ENCODE measurements at regions not wholly inside any gene's neighbourhood (a gene's known extent, or its start where the extent isn't known, plus 50 kb on each side); places are given as distances from the start of the nearest gene placed in this dataset.

- H3K27ac ChIP-seq = no peak overlapping the region
- TF ChIP-seq CTCF (IDR thresholded peaks at IDR 0.05) (no peak), ZFX (IDR thresholded peaks at IDR 0.05; ENCODE audit: borderline replicate concordance) (no peak)
These were observed 427.4 kb downstream of the UTRN start for GRCh38 chr6:144712541-144712940.

DNA sequence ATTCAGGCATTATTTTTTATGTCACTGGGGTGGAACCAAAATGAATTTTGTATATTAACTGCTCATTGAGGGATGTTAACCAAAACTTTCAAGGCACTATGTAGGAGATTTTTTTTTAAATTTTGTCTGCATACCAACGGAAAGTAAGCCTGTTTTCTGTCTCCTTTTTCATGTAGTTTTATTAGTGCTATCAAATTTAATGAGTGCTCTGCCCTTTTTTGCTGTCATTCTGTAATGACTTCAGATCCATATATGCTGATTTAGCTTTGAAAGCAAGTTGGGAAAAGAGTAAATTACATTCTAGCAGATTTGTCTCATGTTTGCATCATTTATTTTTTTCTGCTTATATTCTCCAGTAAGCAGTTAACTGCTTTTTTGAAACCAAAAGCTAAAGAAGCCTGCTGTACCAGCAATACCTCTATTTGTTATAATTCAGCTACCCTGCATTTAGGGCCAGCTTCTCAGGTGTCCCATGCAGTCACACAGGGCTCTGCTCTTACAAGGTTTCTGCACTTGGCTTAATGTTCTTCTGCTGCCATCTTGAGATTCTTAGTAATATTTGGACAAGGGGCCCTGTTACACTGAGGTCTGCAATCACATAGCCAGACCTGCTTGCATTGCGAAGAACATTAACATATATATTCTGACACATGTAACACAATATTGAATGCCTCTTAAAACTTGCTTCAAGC, 429.0 kb downstream of the UTRN start:
- TF ChIP-seq CTCF (IDR thresholded peaks at IDR 0.05) (no peak), ZFX (IDR thresholded peaks at IDR 0.05; ENCODE audit: borderline replicate concordance) (no peak)
- no peak overlapping the region for H3K27ac ChIP-seq

DNA sequence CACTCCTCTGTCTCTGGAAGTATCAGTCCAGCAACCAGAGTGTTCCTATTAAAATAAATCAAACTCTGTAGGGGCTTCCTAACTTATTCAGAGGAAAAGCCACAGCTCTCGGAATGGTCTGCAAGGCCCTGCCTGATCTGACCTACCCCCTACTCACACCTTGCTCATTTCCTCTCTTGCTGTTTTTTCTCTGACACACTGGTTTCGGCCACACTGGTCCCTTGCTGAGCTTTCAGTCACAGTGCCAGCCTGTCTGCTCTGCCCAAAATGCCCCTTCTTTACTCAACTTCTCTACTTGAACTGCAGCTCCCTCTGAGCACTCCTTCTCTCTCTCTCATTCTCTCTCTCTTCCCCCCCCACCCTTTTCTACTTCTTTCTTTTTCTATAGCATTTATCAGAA, 430.2 kb downstream of the UTRN start:
- TF ChIP-seq ZFX (IDR thresholded peaks at IDR 0.05; ENCODE audit: borderline replicate concordance) (no peak), CTCF (IDR thresholded peaks at IDR 0.05) (no peak)
- no peak overlapping the region for H3K27ac ChIP-seq

DNA sequence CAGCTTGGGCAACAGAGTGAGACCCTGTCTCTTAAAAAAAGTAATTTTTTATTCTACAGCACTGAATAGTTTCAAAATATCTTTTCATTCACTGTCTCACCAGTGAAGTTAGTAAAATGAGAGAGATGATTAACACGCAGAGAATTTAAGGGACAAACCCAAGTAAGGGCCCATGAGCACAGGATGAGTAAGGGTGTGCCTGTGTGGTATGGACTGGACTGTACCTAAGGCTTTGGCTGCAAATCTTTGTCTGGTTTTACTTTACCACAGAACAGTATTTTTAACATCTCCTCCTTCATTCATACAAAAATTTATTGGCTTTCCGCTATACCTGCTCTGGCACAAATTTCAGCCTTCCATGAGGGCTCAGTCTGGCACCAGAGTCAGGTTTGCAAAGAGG, 433.3 kb downstream of the UTRN start:
- no peak overlapping the region for H3K27ac ChIP-seq
- TF ChIP-seq ZFX (IDR thresholded peaks at IDR 0.05; ENCODE audit: borderline replicate concordance) (no peak), CTCF (IDR thresholded peaks at IDR 0.05) (no peak)

DNA sequence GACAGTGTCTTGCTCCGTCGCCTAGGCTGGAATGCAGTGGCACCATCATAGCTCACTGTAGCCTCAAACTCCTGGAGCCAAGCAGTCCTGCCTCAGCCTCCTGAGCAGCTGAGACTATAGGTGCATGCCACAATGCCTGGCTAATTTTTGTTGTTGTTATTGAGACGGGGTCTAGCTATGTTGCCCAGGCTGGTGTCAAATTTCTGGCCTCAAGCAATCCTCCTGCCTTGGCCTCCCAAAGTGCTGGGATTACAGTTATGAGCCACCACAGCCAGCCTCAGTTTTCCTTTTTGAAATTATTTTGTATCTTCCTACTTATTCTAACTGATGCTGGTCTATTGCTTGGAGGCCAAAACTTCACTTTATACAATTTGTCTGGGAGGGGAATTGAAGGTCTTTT, 436.1 kb downstream of the UTRN start:
- no peak overlapping the region for H3K27ac ChIP-seq
- TF ChIP-seq CTCF (IDR thresholded peaks at IDR 0.05) (no peak), ZFX (IDR thresholded peaks at IDR 0.05; ENCODE audit: borderline replicate concordance) (no peak)

- TF ChIP-seq ZFX (IDR thresholded peaks at IDR 0.05; ENCODE audit: borderline replicate concordance) (no peak), CTCF (IDR thresholded peaks at IDR 0.05) (no peak)
- H3K27ac ChIP-seq = no peak overlapping the region
These were observed 437.1 kb downstream of the UTRN start for GRCh38 chr6:144722154-144722737.

- no peak overlapping the region for H3K27ac ChIP-seq
- no peak for TF ChIP-seq ZFX (IDR thresholded peaks at IDR 0.05; ENCODE audit: borderline replicate concordance)
- no peak for TF ChIP-seq CTCF (IDR thresholded peaks at IDR 0.05)
These were observed 437.8 kb downstream of the UTRN start for GRCh38 chr6:144722925-144723324.

Data from 22Rv1 (cell line).